LNCAP (cell line): ENCODE measurements at regions not wholly inside any gene's neighbourhood (a gene's known extent, or its start where the extent isn't known, plus 50 kb on each side); places are given as distances from the start of the nearest gene placed in this dataset.

Source experiments
- TF ChIP-seq, protein P1 (sequence below): fragments of 450-650 bp; IDR thresholded peaks from 2 replicates; pipeline ENCODE4 v1.5.1; 2017; ENCODE audit warnings: mild to moderate bottlenecking

GRCh38 chr2:164091673-164092072, 355.9 kb upstream of the FIGN start:
- TF ChIP-seq, protein P1, sequence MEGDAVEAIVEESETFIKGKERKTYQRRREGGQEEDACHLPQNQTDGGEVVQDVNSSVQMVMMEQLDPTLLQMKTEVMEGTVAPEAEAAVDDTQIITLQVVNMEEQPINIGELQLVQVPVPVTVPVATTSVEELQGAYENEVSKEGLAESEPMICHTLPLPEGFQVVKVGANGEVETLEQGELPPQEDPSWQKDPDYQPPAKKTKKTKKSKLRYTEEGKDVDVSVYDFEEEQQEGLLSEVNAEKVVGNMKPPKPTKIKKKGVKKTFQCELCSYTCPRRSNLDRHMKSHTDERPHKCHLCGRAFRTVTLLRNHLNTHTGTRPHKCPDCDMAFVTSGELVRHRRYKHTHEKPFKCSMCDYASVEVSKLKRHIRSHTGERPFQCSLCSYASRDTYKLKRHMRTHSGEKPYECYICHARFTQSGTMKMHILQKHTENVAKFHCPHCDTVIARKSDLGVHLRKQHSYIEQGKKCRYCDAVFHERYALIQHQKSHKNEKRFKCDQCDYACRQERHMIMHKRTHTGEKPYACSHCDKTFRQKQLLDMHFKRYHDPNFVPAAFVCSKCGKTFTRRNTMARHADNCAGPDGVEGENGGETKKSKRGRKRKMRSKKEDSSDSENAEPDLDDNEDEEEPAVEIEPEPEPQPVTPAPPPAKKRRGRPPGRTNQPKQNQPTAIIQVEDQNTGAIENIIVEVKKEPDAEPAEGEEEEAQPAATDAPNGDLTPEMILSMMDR, result no peak

DNA sequence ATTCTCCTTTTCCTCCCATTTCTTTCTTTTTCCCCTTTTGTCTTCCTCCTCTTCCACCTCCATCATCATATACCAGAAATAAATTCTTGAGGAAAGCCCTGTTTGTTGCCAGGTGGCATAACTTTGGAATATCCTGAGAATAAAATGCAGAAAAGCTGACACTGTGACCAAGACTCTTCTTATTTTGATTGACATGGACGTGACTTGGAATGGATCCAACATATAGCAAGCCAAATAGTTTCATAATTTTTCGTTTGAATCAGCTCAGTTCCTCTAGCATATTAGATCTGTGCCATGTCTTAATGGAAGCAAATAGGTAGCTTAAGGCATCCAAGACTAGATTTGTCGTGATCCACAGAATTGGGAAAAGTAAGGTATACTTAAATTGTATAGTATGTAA, 354.7 kb upstream of the FIGN start:
- TF ChIP-seq, protein P1, result no peak

GRCh38 chr2:164084066-164084465, 348.3 kb upstream of the FIGN start:
- TF ChIP-seq, protein P1, result no peak

GRCh38 chr2:164080486-164080885, 344.7 kb upstream of the FIGN start:
- TF ChIP-seq, protein P1, result no peak

DNA sequence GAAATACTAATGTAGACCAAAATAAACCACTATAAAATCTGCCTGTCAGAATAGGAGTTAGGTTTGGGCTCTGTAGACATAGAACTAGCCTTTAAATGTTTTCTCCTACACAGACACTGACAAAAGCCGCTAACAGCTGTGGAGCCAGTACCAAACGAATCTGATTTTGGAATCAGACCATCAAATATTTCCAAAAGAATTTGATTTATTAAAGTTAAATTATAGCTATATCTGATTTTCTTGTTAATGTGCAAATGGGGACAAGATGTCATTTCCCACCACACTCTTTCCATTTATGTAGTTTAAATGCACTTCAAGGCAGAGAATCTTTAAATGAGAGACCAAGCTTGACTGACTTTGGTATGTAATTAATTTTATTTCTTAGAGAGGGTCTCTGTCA, 343.4 kb upstream of the FIGN start:
- TF ChIP-seq, protein P1, result no peak

- TF ChIP-seq, protein P1, result no peak
Measured at GRCh38 chr2:164078421-164078820, 342.6 kb upstream of the FIGN start.

- TF ChIP-seq, protein P1, result no peak
Measured at GRCh38 chr2:164073101-164074074, 337.6 kb upstream of the FIGN start.
